Nephron progenitor cell (in vitro differentiated cells): ENCODE measurements at regions not wholly inside any gene's neighbourhood (a gene's known extent, or its start where the extent isn't known, plus 50 kb on each side); places are given as distances from the start of the nearest gene placed in this dataset.

Experiments
- DNase-seq: peaks from one replicate; pipeline ENCODE4 v3.0.0; 2021
- H3K27ac Mint-ChIP-seq: 2 replicates; pipeline ENCODE4 v1.8.0; 2021; ENCODE audit warnings: mild to moderate bottlenecking, moderate library complexity, mixed read lengths
- H3K27me3 Mint-ChIP-seq: 2 replicates; pipeline ENCODE4 v1.8.0; 2021; ENCODE audit warnings: mild to moderate bottlenecking, low read depth, mixed read lengths; ENCODE audit not compliant: poor library complexity
- H3K36me3 Mint-ChIP-seq: 2 replicates; pipeline ENCODE4 v1.8.0; 2021; ENCODE audit warnings: low read depth, mixed read lengths
- H3K4me1 Mint-ChIP-seq: 2 replicates; pipeline ENCODE4 v1.8.0; 2021; ENCODE audit warnings: mixed read lengths
- H3K4me3 Mint-ChIP-seq: 2 replicates; pipeline ENCODE4 v1.8.0; 2021; ENCODE audit warnings: mild to moderate bottlenecking, moderate library complexity, mixed read lengths
- H3K9me3 Mint-ChIP-seq: 2 replicates; pipeline ENCODE4 v1.8.0; 2021; ENCODE audit warnings: mild to moderate bottlenecking, moderate library complexity, mixed read lengths
- TF ChIP-seq, protein P1 (sequence below): fragments of 200-600 bp; sonication (generic); IDR thresholded peaks from 2 replicates; pipeline ENCODE4 v1.5.0; 2021; ENCODE audit warnings: antibody characterized with exemption

DNA sequence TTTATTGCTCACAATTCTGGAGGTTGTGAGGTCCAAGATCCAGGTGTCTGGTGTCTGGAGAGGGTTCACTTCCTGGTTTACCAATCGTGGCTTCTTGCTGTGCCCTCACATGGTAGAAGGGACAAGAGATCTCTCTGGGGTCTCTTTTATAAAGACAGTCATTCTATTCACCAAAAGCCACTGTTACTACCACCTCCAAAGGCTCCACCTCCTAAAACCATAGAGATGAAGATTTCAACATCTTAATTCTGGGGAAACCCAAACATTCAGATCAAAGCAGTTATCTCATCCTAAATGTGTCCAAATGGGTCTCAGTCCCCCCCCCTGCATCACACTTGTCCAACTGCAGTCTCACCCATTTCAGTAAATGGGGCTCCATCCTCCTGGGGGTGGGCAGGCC lies 132.9 kb upstream of the XYLT1 start:
- Mint-ChIP-seq H3K36me3 (no peaks in the 10 kb centered on the region), H3K9me3 (peaks cover 5% of the 10 kb centered on the region), H3K27ac (no peak overlapping the region), H3K27me3 (no peaks in the 10 kb centered on the region), H3K4me1 (peaks cover 9% of the 10 kb centered on the region), H3K4me3 (no peak overlapping the region)
- TF ChIP-seq, protein P1, sequence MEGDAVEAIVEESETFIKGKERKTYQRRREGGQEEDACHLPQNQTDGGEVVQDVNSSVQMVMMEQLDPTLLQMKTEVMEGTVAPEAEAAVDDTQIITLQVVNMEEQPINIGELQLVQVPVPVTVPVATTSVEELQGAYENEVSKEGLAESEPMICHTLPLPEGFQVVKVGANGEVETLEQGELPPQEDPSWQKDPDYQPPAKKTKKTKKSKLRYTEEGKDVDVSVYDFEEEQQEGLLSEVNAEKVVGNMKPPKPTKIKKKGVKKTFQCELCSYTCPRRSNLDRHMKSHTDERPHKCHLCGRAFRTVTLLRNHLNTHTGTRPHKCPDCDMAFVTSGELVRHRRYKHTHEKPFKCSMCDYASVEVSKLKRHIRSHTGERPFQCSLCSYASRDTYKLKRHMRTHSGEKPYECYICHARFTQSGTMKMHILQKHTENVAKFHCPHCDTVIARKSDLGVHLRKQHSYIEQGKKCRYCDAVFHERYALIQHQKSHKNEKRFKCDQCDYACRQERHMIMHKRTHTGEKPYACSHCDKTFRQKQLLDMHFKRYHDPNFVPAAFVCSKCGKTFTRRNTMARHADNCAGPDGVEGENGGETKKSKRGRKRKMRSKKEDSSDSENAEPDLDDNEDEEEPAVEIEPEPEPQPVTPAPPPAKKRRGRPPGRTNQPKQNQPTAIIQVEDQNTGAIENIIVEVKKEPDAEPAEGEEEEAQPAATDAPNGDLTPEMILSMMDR: no peak
- DNase-seq: no peak

DNA sequence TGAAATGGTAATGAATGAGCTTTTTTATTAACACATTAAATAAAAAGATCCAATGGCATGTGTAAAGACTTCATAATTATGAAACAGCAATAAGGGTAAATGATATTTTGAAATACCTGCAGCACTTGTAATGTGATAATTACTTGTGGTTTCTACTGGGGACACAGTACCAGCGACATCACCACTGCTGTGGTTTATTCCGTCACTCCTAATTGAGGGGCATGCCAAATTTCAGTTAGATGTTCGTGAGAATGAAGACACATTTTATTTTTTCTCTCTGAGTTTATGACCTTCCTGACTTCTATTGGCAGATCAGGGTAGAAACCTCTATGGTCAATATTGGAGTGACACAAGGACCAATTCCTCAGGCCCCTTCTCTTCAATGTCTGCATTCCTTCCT lies 131.9 kb upstream of the XYLT1 start:
- TF ChIP-seq, protein P1: no peak
- no peaks in the 10 kb centered on the region for H3K27me3 Mint-ChIP-seq
- H3K4me1 Mint-ChIP-seq: peaks cover 9% of the 10 kb centered on the region
- no peak for DNase-seq
- peaks cover 14% of the 10 kb centered on the region for H3K9me3 Mint-ChIP-seq
- H3K36me3 Mint-ChIP-seq: no peaks in the 10 kb centered on the region
- no peak overlapping the region for H3K27ac Mint-ChIP-seq
- H3K4me3 Mint-ChIP-seq: no peak overlapping the region

DNA sequence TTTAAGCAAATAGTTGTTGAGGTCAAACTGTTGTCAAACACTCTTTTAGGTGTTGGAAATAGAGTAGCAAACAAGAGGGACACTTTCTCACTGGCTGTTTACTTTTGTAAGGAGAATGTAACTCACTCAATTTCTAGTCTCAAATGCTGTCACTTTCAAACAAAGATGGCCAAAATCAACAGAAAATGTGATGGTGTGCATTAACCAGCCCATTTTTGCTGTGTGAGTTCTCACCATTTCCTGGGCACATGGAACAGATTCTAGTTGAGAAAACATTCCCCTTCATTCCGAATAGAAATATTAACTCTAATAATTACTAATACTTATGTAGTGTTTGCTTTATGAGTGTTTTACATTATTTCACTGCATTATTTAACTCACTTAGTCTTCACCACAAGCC lies 128.2 kb upstream of the XYLT1 start:
- H3K9me3 Mint-ChIP-seq: peaks cover 17% of the 10 kb centered on the region
- no peak overlapping the region for H3K4me3 Mint-ChIP-seq
- TF ChIP-seq, protein P1: no peak
- H3K27ac Mint-ChIP-seq: no peak overlapping the region
- H3K27me3 Mint-ChIP-seq: peaks cover 7% of the 10 kb centered on the region
- DNase-seq: no peak
- H3K4me1 Mint-ChIP-seq: no peaks in the 10 kb centered on the region
- no peaks in the 10 kb centered on the region for H3K36me3 Mint-ChIP-seq

DNA sequence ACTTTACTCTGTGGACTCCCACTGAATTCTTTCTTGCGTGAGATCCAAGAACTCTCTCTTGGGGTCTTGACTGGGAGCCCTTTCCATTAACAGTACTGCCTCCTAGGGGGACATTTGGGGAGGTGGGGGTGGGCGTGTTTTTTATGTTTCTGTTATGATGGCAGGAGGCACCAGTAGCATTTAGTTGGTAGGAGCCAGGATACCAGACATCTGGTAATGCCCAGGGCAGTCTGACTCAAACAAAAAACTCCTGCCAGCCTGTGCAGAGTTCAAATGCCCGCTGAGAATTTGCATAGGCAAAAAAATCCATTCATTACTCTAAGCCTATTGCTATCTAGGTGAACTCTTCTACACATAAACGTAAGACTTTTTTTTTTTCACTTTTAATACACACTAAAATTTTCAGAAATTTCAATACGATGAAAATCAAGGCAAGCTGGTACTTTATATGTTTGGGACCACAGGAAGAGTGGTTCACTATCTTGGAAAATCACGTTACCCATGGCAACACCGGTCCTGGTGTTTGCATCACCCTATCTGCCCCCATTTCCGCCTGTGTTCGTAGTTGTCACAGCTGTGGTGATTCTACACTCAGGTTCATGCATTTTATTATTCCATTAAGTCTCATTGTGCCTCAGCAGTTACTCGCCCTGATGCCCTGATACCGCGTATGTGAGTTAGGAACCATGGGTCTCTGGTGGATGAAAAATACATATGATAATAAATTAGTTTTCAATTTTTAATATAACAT lies 121.1 kb upstream of the XYLT1 start:
- DNase-seq: no peak
- Mint-ChIP-seq H3K4me3 (no peak overlapping the region), H3K4me1 (peaks cover 15% of the 10 kb centered on the region), H3K27me3 (peaks cover 11% of the 10 kb centered on the region), H3K27ac (no peak overlapping the region), H3K36me3 (no peaks in the 10 kb centered on the region), H3K9me3 (peaks cover 5% of the 10 kb centered on the region)
- TF ChIP-seq, protein P1: no peak

DNA sequence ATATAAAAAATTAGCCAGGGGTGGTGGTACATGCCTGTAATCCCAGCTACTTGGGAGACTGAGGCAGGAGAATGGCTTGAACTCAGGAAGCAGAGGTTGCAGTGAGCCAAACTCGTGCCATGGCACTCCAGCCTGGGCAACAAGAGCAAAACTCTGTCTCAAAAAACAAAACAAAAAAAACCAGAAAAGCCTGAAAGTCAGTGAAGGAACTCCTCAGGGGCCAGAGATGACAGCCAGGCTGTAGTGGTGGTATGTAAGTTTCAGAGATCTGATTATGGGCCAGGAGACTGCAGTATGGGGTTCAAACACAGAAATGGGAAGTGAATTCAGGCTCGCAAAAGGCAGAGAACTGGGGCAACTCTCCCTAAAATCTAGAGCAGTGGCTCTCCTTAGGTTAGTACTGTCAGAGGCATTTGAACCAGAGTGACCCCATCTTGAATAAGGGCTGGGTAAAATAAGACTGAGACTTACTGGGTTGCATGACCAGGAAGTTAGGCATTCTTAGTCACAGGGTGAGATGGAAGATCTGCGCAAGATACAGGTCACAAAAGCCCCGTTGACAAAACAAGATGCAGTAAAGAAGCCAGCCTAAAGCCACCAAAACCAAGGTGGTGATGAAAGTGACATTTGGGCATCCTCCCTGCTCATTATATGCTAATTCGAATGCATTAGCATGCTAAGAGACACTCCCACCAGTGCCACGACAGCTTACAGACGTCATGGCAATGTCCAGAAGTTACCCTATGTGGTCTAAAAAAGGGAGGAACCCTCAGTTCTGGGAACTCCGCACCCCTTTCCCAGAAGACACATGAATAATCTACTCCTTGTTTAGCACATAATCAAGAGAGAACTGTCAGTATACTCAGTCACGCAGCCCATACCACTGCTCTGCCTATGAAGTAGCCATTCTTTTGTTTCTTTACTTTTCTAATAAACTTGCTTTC lies 120.2 kb upstream of the XYLT1 start:
- Mint-ChIP-seq H3K27ac (no peak overlapping the region), H3K27me3 (peaks cover 11% of the 10 kb centered on the region), H3K4me1 (peaks cover 15% of the 10 kb centered on the region), H3K4me3 (no peak overlapping the region), H3K9me3 (peaks cover 5% of the 10 kb centered on the region), H3K36me3 (no peaks in the 10 kb centered on the region)
- no peak for DNase-seq
- TF ChIP-seq, protein P1: no peak
